Activated CD4-positive, alpha-beta T cell treated with anti-CD3 and anti-CD28 coated beads for 36 hours (primary cell): ENCODE measurements at regions not wholly inside any gene's neighbourhood (a gene's known extent, or its start where the extent isn't known, plus 50 kb on each side); places are given as distances from the start of the nearest gene placed in this dataset.

Experiments used
- ATAC-seq: fragments of 200-7000 bp; cut with Tn5 transposase; one replicate; pipeline ENCODE4 v1.10.0; 2021; ENCODE audit warnings: mild to moderate bottlenecking, moderate library complexity
- CTCF ChIA-PET: fragments of 350-600 bp; sonication (Branson Sonifier 250); formaldehyde crosslinking; loops from one replicate; lab custom pipeline; 2021; ENCODE audit warnings: antibody characterized with exemption; lab: Charles Lee
- POLR2A ChIA-PET: fragments of 350-600 bp; sonication (Branson Sonifier 250); formaldehyde crosslinking; loops from one replicate; lab custom pipeline; 2021; ENCODE audit warnings: antibody characterized with exemption, inconsistent platforms; lab: Charles Lee
- DNase-seq: peaks from one replicate; pipeline ENCODE4 v3.0.0-alpha.2; 2020
- H3K27ac Mint-ChIP-seq: one replicate; pipeline ENCODE4 v1.8.0; 2021; ENCODE audit warnings: mixed read lengths
- H3K27me3 Mint-ChIP-seq: one replicate; pipeline ENCODE4 v1.8.0; 2021; ENCODE audit warnings: mixed read lengths
- H3K36me3 Mint-ChIP-seq: one replicate; pipeline ENCODE4 v1.8.0; 2021; ENCODE audit warnings: low read depth, mixed read lengths
- H3K4me1 Mint-ChIP-seq: one replicate; pipeline ENCODE4 v1.8.0; 2021; ENCODE audit warnings: mixed read lengths
- H3K4me3 Mint-ChIP-seq: one replicate; pipeline ENCODE4 v1.8.0; 2021; ENCODE audit warnings: mild to moderate bottlenecking, moderate library complexity, mixed read lengths
- H3K9me3 Mint-ChIP-seq: one replicate; pipeline ENCODE4 v1.8.0; 2021; ENCODE audit warnings: low read depth, mixed read lengths
- intact Hi-C, 2 experiments: fragments of 100-400 bp; cut with DNase I in 1 of 2; cut with micrococcal nuclease in 1 of 2; formaldehyde crosslinking; loops; one replicate each; pipeline versions ENCODE4 v1.14.2 to v1.15.1; 2022 to 2024; cut with DNase I, micrococcal nuclease

DNA sequence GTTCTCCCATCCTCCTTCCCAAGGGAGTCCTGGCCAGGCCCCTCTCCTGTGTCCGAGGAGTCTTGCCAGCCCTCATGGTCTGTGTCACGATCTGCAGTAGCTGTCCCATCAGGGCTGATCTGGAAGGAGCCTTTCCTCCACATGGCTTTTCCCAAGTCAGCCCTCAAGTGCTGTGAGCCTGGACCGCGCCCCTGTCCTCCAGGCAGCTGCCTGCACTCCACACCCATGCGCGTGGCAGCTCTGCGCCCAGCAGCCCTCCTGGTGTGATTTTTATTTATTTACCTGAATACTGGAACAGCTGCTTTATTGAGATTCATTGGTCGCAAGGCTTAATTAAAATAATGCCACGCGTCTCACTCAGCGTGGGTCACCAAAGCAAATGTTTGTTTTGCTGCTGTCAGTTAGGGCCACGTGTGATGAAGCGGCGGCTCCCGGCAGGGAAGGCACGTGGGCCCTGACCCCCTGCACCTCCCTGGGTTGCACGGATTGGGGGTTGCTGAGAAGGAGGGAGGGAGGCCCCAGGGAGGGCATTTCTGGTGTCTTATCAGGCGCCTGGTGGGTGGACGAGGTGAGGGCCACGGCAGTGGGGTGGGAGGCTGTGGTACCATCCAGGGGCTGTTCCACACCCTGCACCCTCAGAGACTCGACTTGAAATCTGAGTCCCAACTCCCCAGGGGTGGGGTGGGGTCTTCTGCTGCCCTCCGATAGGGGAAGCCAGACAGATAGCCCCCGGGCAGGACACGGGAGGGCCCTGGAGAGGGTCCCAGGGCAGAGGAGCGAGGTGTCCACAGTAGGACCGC lies 206.3 kb upstream of the C14orf180 start:
- H3K9me3 Mint-ChIP-seq = no peaks in the 10 kb centered on the region
- DNase-seq (no peak), ATAC-seq (no peak)
- no peak overlapping the region for H3K4me3 Mint-ChIP-seq
- ChIA-PET POLR2A (no interaction called here), CTCF (no interaction called here)
- H3K27me3 Mint-ChIP-seq = no peaks in the 10 kb centered on the region
- intact Hi-C loops = no loop called here
- no peak overlapping the region for H3K27ac Mint-ChIP-seq
- peaks cover 2% of the 10 kb centered on the region for H3K4me1 Mint-ChIP-seq
- H3K36me3 Mint-ChIP-seq = no peaks in the 10 kb centered on the region

DNA sequence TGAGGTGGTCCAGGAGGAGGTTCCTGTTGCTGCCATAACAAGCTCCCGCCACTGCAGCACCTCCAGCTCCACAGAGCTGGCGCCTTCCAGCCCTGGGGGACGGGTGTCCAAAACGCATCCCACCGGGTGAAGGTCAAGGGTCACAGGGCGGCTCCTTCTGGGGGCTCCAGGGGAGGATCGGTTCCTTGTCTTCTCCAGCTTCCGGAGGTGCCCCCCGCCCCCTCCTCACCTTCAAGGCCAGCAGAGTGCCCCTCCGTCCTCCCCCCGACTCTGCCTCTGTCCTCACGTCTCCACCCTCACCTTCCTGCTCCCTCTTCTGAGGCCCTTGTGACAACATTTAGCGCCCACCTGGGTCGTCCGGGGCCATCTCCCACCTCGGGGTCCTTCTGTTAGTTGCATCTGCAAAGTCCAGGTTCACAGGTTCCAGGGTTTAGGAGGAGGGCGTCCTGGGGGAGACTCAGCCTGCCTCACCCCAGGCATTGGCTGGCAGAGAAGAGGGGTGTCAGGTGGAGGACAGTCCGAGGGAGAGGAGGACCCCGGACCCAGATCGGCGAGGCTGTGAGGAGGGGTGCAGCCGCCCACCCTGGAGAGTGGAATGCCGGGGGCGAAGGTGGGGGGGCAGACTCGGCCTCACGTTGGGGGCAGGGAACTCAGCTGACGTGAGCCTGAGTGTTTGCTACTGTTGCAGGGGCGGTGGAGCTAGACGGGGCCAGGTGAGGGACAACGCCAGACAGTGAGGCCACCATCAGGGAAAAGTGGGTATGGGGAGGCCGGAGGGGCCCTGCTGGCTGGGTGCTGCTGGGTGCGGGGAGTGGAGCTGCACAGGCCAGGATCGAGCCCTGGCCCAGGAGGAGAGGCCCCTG lies 205.5 kb upstream of the C14orf180 start:
- POLR2A ChIA-PET = no interaction called here
- CTCF ChIA-PET = no interaction called here
- H3K9me3 Mint-ChIP-seq = peaks cover under 1% of the 10 kb centered on the region

DNA sequence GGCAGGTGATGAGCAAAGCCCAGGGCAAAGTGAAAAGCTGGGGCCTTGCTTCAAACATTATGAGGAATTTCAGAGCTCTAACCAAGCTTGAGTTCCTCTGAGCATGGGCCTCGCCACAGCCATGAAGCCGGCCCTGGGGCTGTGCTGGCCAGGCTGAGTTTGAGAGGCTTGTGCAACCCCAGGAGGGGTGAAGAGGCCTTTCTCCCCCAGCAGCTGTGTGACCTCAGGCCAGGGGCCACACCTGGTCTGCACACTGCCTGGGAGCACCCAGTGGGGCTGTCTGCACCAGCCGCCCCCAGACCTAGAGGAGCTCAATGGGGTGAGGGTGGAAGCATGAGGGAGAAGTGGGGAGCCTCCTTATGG lies 204.9 kb upstream of the C14orf180 start:
- ATAC-seq = no peak

More for the DNA sequence above, 205.5 kb upstream of the C14orf180 start:
- no peak overlapping the region for H3K4me3 Mint-ChIP-seq
- H3K27ac Mint-ChIP-seq = no peak overlapping the region
- no peaks in the 10 kb centered on the region for H3K36me3 Mint-ChIP-seq
- intact Hi-C loops = no loop called here
- no peak for DNase-seq
- no peaks in the 10 kb centered on the region for H3K27me3 Mint-ChIP-seq
- peaks cover 2% of the 10 kb centered on the region for H3K4me1 Mint-ChIP-seq
- ATAC-seq = no peak

DNA sequence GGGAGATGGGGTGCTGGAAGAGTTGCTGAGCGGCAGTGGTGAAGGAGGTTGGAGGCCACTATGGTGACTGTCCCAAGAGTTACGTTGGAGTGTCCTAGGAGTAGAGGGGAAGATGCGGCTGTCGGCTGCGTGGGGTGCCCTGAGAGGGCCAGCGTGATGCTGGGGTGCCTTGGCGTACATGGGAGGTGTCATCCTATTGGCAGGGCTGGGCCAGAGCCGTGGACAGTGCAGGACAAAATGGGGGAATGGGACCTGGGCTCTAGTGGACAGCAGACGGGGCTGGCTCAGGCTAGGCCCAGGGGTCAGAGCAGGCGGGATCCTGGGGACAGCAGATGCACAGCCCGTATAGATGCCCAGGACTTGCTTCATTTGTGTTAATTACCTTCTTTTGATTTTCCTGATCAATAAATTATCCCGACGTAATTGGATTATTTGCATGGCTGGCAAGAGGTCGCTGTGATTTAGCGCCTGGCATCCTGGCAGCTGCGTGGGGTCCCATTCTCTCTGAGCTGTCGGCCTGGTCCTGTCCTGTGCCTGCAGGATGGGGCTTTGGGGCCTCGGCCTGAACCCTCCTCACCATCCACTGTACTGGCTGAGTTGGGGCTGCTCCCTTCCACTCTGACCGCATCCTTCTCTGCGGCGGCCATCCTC lies 203.9 kb upstream of the C14orf180 start:
- H3K36me3 Mint-ChIP-seq = peaks cover 3% of the 10 kb centered on the region
- ATAC-seq (no peak), DNase-seq (no peak)
- intact Hi-C loops = no loop called here
- no peak overlapping the region for H3K27ac Mint-ChIP-seq
- peaks cover 2% of the 10 kb centered on the region for H3K4me1 Mint-ChIP-seq
- POLR2A ChIA-PET = no interaction called here
- CTCF ChIA-PET = no interaction called here
- H3K27me3 Mint-ChIP-seq = no peaks in the 10 kb centered on the region
- H3K4me3 Mint-ChIP-seq = no peak overlapping the region
- peaks cover 11% of the 10 kb centered on the region for H3K9me3 Mint-ChIP-seq

More for the DNA sequence above, 204.9 kb upstream of the C14orf180 start:
- H3K27me3 Mint-ChIP-seq = no peaks in the 10 kb centered on the region
- no peak overlapping the region for H3K4me3 Mint-ChIP-seq
- peaks cover 4% of the 10 kb centered on the region for H3K9me3 Mint-ChIP-seq
- ChIA-PET CTCF (no interaction called here), POLR2A (no interaction called here)
- no peaks in the 10 kb centered on the region for H3K36me3 Mint-ChIP-seq
- DNase-seq = no peak
- intact Hi-C loops = no loop called here
- H3K27ac Mint-ChIP-seq = no peak overlapping the region
- H3K4me1 Mint-ChIP-seq = peaks cover 2% of the 10 kb centered on the region

DNA sequence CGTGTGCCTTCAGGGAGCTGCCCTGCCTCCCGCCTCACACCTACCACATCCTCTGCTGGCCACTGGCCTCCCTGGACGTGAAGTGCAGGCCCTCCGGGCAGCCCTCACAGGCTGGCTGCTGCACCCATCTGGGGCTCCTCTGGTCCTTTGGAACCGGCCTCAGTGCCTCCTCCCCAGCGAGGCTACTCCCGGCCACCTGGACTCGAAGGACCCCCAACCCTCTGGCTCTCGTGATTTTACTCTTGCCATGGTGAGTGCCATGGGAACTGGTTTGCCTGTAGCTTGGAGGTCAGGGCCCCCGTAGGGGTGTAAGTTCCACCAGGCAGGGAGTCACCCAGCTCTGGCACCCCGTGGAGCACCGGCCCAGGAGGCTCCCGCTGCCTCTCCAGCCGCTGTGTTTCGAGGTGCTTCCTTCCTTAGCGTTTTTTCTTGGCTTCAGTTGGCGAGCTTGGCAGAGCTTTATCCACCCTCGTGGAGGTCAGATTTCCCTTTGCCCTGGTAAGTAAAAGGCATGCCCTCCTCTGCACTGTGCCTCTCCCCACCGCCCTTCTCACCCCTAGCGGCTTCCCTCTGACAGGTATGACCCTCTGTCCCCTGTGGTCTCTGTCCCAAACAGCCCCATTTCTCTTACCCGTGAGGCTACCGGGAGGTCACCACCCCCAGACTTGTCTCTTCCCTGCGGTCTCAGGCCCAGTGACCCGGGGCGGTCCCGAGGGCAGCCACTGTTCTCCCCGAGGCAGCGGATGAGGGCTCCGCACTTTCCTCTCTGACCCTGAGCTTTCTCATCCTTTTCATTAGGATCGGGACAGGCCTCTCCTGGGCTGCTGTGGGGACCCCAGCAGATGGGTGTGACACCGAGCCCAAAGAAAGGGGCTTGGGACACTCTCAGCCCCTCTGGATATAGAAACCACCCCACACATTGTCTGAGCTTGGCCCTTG lies 203.1 kb upstream of the C14orf180 start:
- no peak overlapping the region for H3K27ac Mint-ChIP-seq
- CTCF ChIA-PET = no interaction called here
- DNase-seq = no peak
- H3K4me3 Mint-ChIP-seq = no peak overlapping the region
- H3K27me3 Mint-ChIP-seq = no peaks in the 10 kb centered on the region
- intact Hi-C loops = no loop called here
- H3K36me3 Mint-ChIP-seq = peaks cover 3% of the 10 kb centered on the region
- peaks cover 2% of the 10 kb centered on the region for H3K4me1 Mint-ChIP-seq
- POLR2A ChIA-PET = no interaction called here
- peaks cover 18% of the 10 kb centered on the region for H3K9me3 Mint-ChIP-seq
- ATAC-seq = no peak

DNA sequence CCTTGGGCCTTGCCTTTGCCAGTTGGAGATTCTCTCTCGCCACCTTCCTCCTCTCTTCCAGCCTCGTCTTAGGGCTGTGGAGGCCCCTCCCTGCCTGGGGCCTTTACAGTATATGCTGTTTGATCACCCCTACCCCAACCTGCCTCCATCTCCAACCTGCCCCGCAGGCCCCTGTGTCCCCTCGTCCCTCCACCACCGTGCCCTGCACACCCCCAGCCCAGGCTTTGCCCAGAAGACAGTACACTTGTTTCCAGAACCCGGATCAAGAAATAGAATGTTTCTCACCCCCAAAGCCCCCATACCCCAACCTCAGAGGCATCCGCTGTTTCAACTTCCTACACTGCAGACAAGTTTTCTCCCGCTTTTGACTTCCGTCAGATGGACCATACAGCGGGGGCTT lies 202.3 kb upstream of the C14orf180 start:
- peaks cover 2% of the 10 kb centered on the region for H3K4me1 Mint-ChIP-seq
- CTCF ChIA-PET = no interaction called here
- peaks cover 21% of the 10 kb centered on the region for H3K9me3 Mint-ChIP-seq
- no peak overlapping the region for H3K4me3 Mint-ChIP-seq
- POLR2A ChIA-PET = no interaction called here
- ATAC-seq (no peak), DNase-seq (no peak)
- H3K27ac Mint-ChIP-seq = no peak overlapping the region
- no peaks in the 10 kb centered on the region for H3K27me3 Mint-ChIP-seq
- H3K36me3 Mint-ChIP-seq = peaks cover 3% of the 10 kb centered on the region
- intact Hi-C loops = no loop called here

DNA sequence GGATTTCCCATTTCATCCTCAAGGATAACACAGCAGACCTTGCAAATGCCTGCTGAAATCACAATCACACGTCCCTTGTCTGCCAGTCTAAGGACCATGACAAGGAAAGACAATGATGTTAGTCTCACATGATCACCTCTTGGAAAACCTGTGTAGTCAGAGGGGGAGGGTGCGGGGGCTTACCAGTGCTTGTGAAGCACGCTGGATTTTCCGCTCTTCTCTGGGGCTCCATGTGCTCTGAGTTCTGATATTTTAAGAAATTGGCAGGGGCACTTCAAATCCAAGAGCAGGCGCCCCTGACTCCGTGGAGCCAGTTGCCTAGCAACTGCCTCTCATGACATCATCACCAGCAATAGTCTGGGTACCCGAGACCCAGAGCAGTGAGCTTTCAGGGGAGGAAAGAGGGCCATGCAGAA lies 200.9 kb upstream of the C14orf180 start:
- no peak for ATAC-seq
- no peak for DNase-seq
- ChIA-PET CTCF (no interaction called here), POLR2A (no interaction called here)
- H3K4me1 Mint-ChIP-seq = peaks cover 1% of the 10 kb centered on the region
- intact Hi-C loops = no loop called here
- no peaks in the 10 kb centered on the region for H3K27me3 Mint-ChIP-seq
- no peak overlapping the region for H3K27ac Mint-ChIP-seq
- no peak overlapping the region for H3K4me3 Mint-ChIP-seq
- H3K36me3 Mint-ChIP-seq = peaks cover 3% of the 10 kb centered on the region
- H3K9me3 Mint-ChIP-seq = peaks cover 21% of the 10 kb centered on the region

DNA sequence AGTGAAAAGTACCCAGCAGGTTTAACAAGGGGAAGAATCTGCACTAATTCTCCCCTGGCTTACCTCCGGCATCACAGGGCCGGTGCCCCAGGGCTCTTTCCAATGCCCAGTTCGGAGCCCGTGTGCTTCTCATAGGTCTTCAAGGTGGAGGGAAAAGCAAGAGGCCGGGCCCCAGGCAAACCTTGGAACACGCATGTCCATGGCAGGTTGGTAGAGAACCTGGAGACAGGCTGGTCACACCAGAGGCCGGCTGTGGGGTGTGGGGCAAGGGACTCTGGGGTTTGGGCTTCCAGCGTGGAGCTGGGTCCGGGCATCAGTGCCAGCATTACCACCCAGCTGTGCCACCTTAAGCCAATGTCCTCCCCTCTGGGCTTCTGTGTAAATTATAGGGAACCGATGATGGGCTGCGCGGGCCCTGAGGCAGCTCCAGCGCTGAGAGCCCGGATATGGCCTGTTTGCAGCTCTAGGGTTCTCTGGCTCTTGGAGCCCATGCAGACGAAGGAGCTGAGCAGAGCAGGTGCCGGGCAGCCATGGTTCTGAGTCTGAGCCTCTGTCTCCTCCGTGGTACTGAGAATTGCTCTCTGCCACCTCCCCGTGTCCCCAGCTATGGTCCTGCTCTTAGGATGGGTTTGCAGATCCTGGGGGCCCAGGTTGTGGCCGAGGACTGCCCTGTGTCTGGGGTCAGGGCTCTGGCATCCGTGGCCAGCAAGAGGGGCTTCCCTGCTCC lies 197.0 kb upstream of the C14orf180 start:
- Mint-ChIP-seq H3K4me3 (no peak overlapping the region), H3K36me3 (peaks cover 3% of the 10 kb centered on the region), H3K9me3 (peaks cover 21% of the 10 kb centered on the region), H3K27me3 (no peaks in the 10 kb centered on the region), H3K27ac (no peak overlapping the region), H3K4me1 (peaks cover 6% of the 10 kb centered on the region)
- intact Hi-C loops = no loop called here
- ATAC-seq (no peak), DNase-seq (no peak)
- ChIA-PET POLR2A (no interaction called here), CTCF (interaction anchor here (1.3 kb wide), 1 partner anchor 708 kb away, joined by 4 read pairs; no protein-coding TSS in a partner anchor)

DNA sequence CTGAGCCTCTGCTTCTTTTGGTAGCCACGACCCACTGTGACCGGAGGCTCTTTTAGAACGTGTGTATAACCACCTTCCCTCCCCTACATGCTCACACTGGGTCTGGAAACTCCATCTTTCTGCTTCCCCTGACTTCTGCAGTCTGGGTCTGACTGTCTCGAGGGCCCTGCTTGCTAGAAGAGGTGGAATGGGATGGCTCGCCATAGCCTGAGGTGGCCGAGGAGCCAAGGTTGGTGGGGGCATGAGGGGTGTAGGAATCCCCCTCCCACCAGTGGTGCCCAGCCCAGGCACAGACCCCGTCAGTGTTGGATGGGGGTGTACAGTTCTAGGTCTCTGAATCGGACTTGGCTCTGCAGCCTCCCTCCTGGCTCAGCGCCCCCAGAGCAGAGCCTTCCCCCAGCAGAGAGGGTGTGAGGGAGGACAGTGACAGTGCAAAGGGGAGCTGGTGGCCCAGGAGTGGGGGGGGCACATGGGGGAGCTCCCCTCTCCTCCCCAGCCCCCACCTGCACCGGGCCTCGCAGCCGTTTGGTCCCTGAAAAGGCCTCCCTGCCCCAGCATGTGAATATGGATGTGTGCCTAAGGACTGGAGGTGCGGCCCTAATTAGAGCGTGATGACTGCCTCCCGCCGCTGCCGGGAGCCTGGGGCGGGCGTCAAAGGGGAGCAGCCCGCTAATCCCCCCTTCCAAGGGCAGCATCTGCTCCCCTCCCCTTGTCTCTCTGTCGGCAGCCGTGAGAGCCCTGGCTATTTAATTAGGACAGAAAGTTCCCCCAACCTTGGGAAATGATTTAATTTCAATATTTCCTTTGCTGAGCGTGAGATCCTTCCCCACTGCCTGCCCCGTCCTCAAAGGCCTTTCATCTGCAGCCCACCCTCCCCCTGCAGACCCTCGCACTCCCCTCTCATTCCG lies 196.2 kb upstream of the C14orf180 start:
- DNase-seq (peak; percentile 2), ATAC-seq (no peak)
- no peaks in the 10 kb centered on the region for H3K27me3 Mint-ChIP-seq
- CTCF ChIA-PET = no interaction called here
- intact Hi-C loops = no loop called here
- H3K4me1 Mint-ChIP-seq = peaks cover 6% of the 10 kb centered on the region
- POLR2A ChIA-PET = no interaction called here
- H3K9me3 Mint-ChIP-seq = peaks cover 21% of the 10 kb centered on the region
- no peak overlapping the region for H3K27ac Mint-ChIP-seq
- peaks cover 3% of the 10 kb centered on the region for H3K36me3 Mint-ChIP-seq
- no peak overlapping the region for H3K4me3 Mint-ChIP-seq
